GM12878 (cell line): ENCODE measurements at regions not wholly inside any gene's neighbourhood (a gene's known extent, or its start where the extent isn't known, plus 50 kb on each side); places are given as distances from the start of the nearest gene placed in this dataset.

Experiments used
- ATAC-seq: fragments of 200-7000 bp; cut with Tn5 transposase; 3 replicates; pipeline ENCODE4 v1.9.1; 2020; ENCODE audit warnings: mild to moderate bottlenecking, moderate library complexity
- BruUV-seq: library from RNA; stranded (reverse); fragments of 400-500 nt; replicated peaks from 2 replicates; lab custom pipeline; 2021; lab: Mats Ljungman, UMichigan
- CTCF ChIA-PET: fragments of 300-600 bp; sonication (Branson Sonifier 250); formaldehyde crosslinking; extraction: SDS; loops from one replicate; lab custom pipeline; 2021; ENCODE audit warnings: inconsistent platforms; lab: Yijun Ruan, JAX
- POLR2A ChIA-PET: fragments of 350-600 bp; formaldehyde crosslinking; extraction: SDS; loops from one replicate; lab custom pipeline; 2021; ENCODE audit warnings: inconsistent platforms; lab: Charles Lee
- RAD21 ChIA-PET: fragments of 300-600 bp; sonication (Branson Sonifier 250); formaldehyde crosslinking; loops from one replicate; lab custom pipeline; 2023; ENCODE audit warnings: antibody characterized with exemption; ENCODE audit not compliant: unreplicated experiment; lab: Charles Lee
- SMC1A ChIA-PET: fragments of 300-600 bp; sonication (Branson Sonifier 250); formaldehyde crosslinking; loops from one replicate; lab custom pipeline; 2023; ENCODE audit not compliant: unreplicated experiment, uncharacterized antibody; lab: Charles Lee
- DNase-seq: peaks from one replicate; pipeline ENCODE4 v3.0.0-alpha.2; 2011; ENCODE audit warnings: low read depth, low spot score
- FAIRE-seq: peaks from 3 replicates; lab custom pipeline; 2011; peaks lifted over from hg19 to GRCh38; lab: Jason Lieb, UNC
- H2AFZ ChIP-seq: 2 replicates; pipeline ENCODE4 v1.6.0; 2011; ENCODE audit warnings: low read depth, low read length, control low read depth; ENCODE audit not compliant: control insufficient read depth
- H3K27ac ChIP-seq: 2 replicates; pipeline ENCODE4 v1.5.1; 2011; ENCODE audit warnings: control low read depth; ENCODE audit not compliant: control insufficient read depth, insufficient read depth
- H3K27me3 ChIP-seq, 2 experiments: replicated peaks in 1 of 2; 2 replicates each; pipeline versions ENCODE4 v1.6.0 to v1.6.1; 2011; ENCODE audit warnings: low read length in 1 of 2; ENCODE audit not compliant: control insufficient read depth in 2 of 2, insufficient read depth in 2 of 2
- H3K36me3 ChIP-seq, 2 experiments: 2 replicates each; pipeline ENCODE4 v1.5.1; 2011; ENCODE audit warnings: low read length in 1 of 2; ENCODE audit not compliant: control insufficient read depth in 2 of 2, insufficient read depth in 2 of 2
- H3K4me1 ChIP-seq: 2 replicates; pipeline ENCODE4 v1.6.1; 2011; ENCODE audit warnings: mild to moderate bottlenecking, low read length, moderate library complexity, mixed read lengths; ENCODE audit not compliant: control insufficient read depth, insufficient read depth
- H3K4me2 ChIP-seq: 2 replicates; pipeline ENCODE4 v1.6.0; 2011; ENCODE audit warnings: control low read depth; ENCODE audit not compliant: control insufficient read depth, insufficient read depth
- H3K4me3 ChIP-seq: fragments of 200-600 bp; sonication (generic); 2 replicates; pipeline ENCODE4 v1.5.1; 2016
- H3K79me2 ChIP-seq: 2 replicates; pipeline ENCODE4 v1.6.0; 2011; ENCODE audit warnings: low read length; ENCODE audit not compliant: control insufficient read depth, insufficient read depth
- H3K9ac ChIP-seq: 2 replicates; pipeline ENCODE4 v1.8.0; 2011; ENCODE audit warnings: low read length, control low read depth, mixed read lengths; ENCODE audit not compliant: control insufficient read depth, insufficient read depth
- H3K9me3 ChIP-seq: replicated peaks from 3 replicates; pipeline ENCODE4 v1.5.1; 2011; ENCODE audit warnings: mild to moderate bottlenecking, low read length; ENCODE audit not compliant: control insufficient read depth, insufficient read depth
- H4K20me1 ChIP-seq: 2 replicates; pipeline ENCODE4 v1.6.0; 2011; ENCODE audit not compliant: control insufficient read depth, insufficient read depth
- ATF7 ChIP-seq: fragments of 450-650 bp; IDR thresholded peaks from 2 replicates; pipeline ENCODE4 v1.6.1; 2016; ENCODE audit warnings: low read depth, mild to moderate bottlenecking
- BHLHE40 ChIP-seq, 2 experiments: fragments of 450-650 bp in 1 of 2; IDR thresholded peaks; 2 replicates each; pipeline ENCODE4 v1.6.1; 2011 to 2017; ENCODE audit warnings: low read depth in 2 of 2, borderline replicate concordance in 1 of 2, improper control_type of control experiment in 1 of 2, low read length in 1 of 2, mild to moderate bottlenecking in 1 of 2
- CBX5 ChIP-seq: sonication (generic); IDR thresholded peaks from 2 replicates; pipeline ENCODE4 v1.6.1; 2016; ENCODE audit warnings: low read depth, moderate library complexity, mild to moderate bottlenecking, inconsistent platforms
- EP300 ChIP-seq, 2 experiments: fragments of 150-350 bp in 1 of 2; IDR thresholded peaks; 2 replicates each; pipeline ENCODE4 v1.6.1; 2011 to 2012; ENCODE audit warnings: low read depth in 2 of 2, low read length in 2 of 2, borderline replicate concordance in 1 of 2, improper control_type of control experiment in 1 of 2, inconsistent platforms in 1 of 2; ENCODE audit not compliant: control insufficient read depth in 1 of 2
- IKZF1 ChIP-seq: fragments of 450-650 bp; conservative IDR thresholded peaks from 2 replicates; pipeline ENCODE4 v1.6.1; 2017; ENCODE audit warnings: antibody characterized with exemption, mild to moderate bottlenecking
- MEF2B ChIP-seq: fragments of 450-650 bp; IDR thresholded peaks from 2 replicates; pipeline ENCODE4 v1.6.1; 2018; ENCODE audit warnings: mild to moderate bottlenecking, moderate library complexity; ENCODE audit not compliant: partially characterized antibody, poor library complexity, severe bottlenecking
- MTA3 ChIP-seq: IDR thresholded peaks from 2 replicates; pipeline ENCODE4 v1.6.1; 2012; ENCODE audit warnings: low read length, inconsistent platforms, borderline replicate concordance
- PAX5 ChIP-seq: IDR thresholded peaks from 2 replicates; pipeline ENCODE4 v1.6.1; 2011; ENCODE audit warnings: low read depth, low read length, borderline replicate concordance
- USF1 ChIP-seq: IDR thresholded peaks from 2 replicates; pipeline ENCODE4 v1.6.1; 2011; ENCODE audit warnings: borderline replicate concordance, low read depth, mild to moderate bottlenecking, moderate library complexity, mixed read lengths, low read length; ENCODE audit not compliant: insufficient read depth; ENCODE audit errors: extremely low read length
- WRNIP1 ChIP-seq: IDR thresholded peaks from 2 replicates; pipeline ENCODE4 v1.6.1; 2011; ENCODE audit warnings: low read depth, low read length, improper control_type of control experiment, borderline replicate concordance
- ZNF384 ChIP-seq: IDR thresholded peaks from 2 replicates; pipeline ENCODE4 v1.6.1; 2012; ENCODE audit warnings: low read depth, mild to moderate bottlenecking, low read length, improper control_type of control experiment, borderline replicate concordance
- WGBS: methylation state at CpG from one replicate; pipeline ENCODE4 v1.1.6; 2016; ENCODE audit warnings: low lambda C conversion rate; ENCODE audit not compliant: insufficient replicate concordance, insufficient coverage; ENCODE audit errors: missing lambda C conversion rate; 5-methylcytosine and 5-hydroxymethylcytosine counted together
- in situ Hi-C: fragments of 300-500 bp; cut with MboI; formaldehyde crosslinking; loops from 9 replicates; pipeline ENCODE4 v1.14.3; 2018; ENCODE audit warnings: mixed read lengths
- intact Hi-C: fragments of 100-400 bp; cut with micrococcal nuclease; formaldehyde crosslinking; loops from one replicate; pipeline ENCODE4 v1.14.2; 2022; ENCODE audit not compliant: unreplicated experiment
- TF ChIP-seq, protein P1 (sequence below): fragments of 450-650 bp; IDR thresholded peaks from 2 replicates; pipeline ENCODE4 v1.6.1; 2017; ENCODE audit warnings: low read depth, mild to moderate bottlenecking, moderate library complexity
- TF ChIP-seq, protein P2 (sequence below): fragments of 450-650 bp; IDR thresholded peaks from 2 replicates; pipeline ENCODE4 v1.6.1; 2017; ENCODE audit warnings: antibody characterized with exemption, mild to moderate bottlenecking, moderate library complexity
- TF ChIP-seq, protein P3 (sequence below): fragments of 450-650 bp; IDR thresholded peaks from 2 replicates; pipeline ENCODE4 v1.6.1; 2017; ENCODE audit warnings: borderline replicate concordance

DNA sequence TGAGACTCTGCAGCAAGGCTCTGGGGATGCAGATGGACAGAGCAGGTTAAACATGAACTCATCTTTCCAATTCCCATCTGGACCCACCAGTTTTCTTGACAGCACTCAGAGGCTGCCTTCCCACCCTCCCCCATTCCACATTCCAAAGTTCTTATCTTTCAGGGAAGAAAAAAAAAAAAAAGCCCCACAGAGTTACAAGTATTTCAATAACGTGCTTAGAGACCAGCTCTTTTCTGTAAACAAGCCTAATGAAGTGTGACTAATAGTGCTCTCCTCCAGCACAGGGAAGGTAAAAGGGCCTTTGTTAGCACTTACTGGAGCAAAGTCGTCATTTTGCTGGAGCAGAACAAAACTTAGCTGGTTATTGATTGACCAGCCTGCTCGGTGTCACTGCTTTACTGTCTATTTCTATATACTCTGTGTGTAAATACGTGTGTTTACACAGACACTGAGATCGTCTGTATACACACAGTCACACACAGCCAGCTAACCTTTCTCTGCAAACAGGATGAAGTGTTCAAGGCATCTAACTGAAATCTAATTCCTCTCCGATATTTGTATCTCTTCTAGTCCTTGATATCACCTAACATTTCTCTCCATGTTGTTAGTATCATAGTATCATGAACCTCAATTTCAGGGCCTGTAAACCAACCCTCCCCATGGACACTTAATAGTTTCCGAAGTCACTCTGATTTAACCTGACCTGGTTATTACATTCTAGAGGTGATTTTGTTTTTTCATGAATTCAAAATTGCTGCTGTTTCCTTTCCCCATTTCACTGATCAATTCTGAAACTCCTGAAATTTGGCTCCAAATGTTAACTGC, 84.9 kb downstream of the ZNF608 start:
- POLR2A ChIA-PET: interaction anchor here (0.6 to 1.0 kb wide), 4 partner anchors 10 to 164 kb away, joined by 3 to 4 read pairs (median 3); no protein-coding TSS in a partner anchor
- intact Hi-C loops (no loop called here), in situ Hi-C loops (no loop called here)
- H3K9ac ChIP-seq: no peak overlapping the region
- peak; percentile 75 for ATAC-seq
- RAD21 ChIA-PET: interaction anchor here (0.6 to 1.8 kb wide), 7 partner anchors 8 to 1676 kb away, joined by 3 to 6 read pairs (median 5); no protein-coding TSS in a partner anchor
- no peak overlapping the region for H3K4me3 ChIP-seq
- 66% methylated on average over 7 of the region's 7 CpGs for WGBS
- BruUV-seq: no TSS peak
- no peak overlapping the region for H3K4me2 ChIP-seq
- CTCF ChIA-PET: interaction anchor here (0.6 to 1.3 kb wide), 3 partner anchors 22 to 518 kb away, joined by 3 read pairs; no protein-coding TSS in a partner anchor
- no peaks in the 10 kb centered on the region for H4K20me1 ChIP-seq
- DNase-seq: no peak
- no peaks in the 10 kb centered on the region; the same call in none of the 2 replicates for H3K79me2 ChIP-seq
- H3K27ac ChIP-seq: no peak overlapping the region
- no peak for FAIRE-seq
- no peaks in the 10 kb centered on the region for H3K36me3 ChIP-seq
- H2AFZ ChIP-seq: no peak overlapping the region
- H3K27me3 ChIP-seq: no peaks in the 10 kb centered on the region
- peaks cover 8% of the 10 kb centered on the region; the same call in 1 of the 2 replicates for H3K4me1 ChIP-seq
- SMC1A ChIA-PET: interaction anchor here (0.6 to 3.2 kb wide), 7 partner anchors 9 to 88 kb away, joined by 3 to 13 read pairs (median 3); no protein-coding TSS in a partner anchor
- H3K9me3 ChIP-seq: no peaks in the 10 kb centered on the region
- TF ChIP-seq, protein P1, sequence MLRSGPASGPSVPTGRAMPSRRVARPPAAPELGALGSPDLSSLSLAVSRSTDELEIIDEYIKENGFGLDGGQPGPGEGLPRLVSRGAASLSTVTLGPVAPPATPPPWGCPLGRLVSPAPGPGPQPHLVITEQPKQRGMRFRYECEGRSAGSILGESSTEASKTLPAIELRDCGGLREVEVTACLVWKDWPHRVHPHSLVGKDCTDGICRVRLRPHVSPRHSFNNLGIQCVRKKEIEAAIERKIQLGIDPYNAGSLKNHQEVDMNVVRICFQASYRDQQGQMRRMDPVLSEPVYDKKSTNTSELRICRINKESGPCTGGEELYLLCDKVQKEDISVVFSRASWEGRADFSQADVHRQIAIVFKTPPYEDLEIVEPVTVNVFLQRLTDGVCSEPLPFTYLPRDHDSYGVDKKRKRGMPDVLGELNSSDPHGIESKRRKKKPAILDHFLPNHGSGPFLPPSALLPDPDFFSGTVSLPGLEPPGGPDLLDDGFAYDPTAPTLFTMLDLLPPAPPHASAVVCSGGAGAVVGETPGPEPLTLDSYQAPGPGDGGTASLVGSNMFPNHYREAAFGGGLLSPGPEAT: peak; percentile 44; the same call in 1 of the 2 replicates
- peak; percentile 54; the same call in 1 of the 2 replicates for TF ChIP-seq ZNF384
- TF ChIP-seq WRNIP1: no peak
- TF ChIP-seq BHLHE40 (IDR thresholded peaks at IDR 0.05; ENCODE audit: borderline replicate concordance in 1 of 2, low read depth in 2 of 2, low read length in 1 of 2): peak in 1 of 2 experiments; percentile 29; a peak in 1 of 4 replicates
- 0 out of 2 replicates have a peak, but pooled peaks have one; percentile 25 for TF ChIP-seq PAX5
- no peak for TF ChIP-seq USF1
- TF ChIP-seq, protein P2, sequence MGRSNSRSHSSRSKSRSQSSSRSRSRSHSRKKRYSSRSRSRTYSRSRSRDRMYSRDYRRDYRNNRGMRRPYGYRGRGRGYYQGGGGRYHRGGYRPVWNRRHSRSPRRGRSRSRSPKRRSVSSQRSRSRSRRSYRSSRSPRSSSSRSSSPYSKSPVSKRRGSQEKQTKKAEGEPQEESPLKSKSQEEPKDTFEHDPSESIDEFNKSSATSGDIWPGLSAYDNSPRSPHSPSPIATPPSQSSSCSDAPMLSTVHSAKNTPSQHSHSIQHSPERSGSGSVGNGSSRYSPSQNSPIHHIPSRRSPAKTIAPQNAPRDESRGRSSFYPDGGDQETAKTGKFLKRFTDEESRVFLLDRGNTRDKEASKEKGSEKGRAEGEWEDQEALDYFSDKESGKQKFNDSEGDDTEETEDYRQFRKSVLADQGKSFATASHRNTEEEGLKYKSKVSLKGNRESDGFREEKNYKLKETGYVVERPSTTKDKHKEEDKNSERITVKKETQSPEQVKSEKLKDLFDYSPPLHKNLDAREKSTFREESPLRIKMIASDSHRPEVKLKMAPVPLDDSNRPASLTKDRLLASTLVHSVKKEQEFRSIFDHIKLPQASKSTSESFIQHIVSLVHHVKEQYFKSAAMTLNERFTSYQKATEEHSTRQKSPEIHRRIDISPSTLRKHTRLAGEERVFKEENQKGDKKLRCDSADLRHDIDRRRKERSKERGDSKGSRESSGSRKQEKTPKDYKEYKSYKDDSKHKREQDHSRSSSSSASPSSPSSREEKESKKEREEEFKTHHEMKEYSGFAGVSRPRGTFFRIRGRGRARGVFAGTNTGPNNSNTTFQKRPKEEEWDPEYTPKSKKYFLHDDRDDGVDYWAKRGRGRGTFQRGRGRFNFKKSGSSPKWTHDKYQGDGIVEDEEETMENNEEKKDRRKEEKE: no peak
- TF ChIP-seq MTA3: no peak
- peak in 1 of 2 experiments; percentile 8; a peak in 1 of 4 replicates for TF ChIP-seq EP300 (IDR thresholded peaks at IDR 0.05; ENCODE audit: borderline replicate concordance in 1 of 2, control insufficient read depth in 1 of 2, low read depth in 2 of 2, low read length in 2 of 2)
- TF ChIP-seq CBX5: no peak
- TF ChIP-seq IKZF1: peak; percentile 52
- TF ChIP-seq, protein P3, sequence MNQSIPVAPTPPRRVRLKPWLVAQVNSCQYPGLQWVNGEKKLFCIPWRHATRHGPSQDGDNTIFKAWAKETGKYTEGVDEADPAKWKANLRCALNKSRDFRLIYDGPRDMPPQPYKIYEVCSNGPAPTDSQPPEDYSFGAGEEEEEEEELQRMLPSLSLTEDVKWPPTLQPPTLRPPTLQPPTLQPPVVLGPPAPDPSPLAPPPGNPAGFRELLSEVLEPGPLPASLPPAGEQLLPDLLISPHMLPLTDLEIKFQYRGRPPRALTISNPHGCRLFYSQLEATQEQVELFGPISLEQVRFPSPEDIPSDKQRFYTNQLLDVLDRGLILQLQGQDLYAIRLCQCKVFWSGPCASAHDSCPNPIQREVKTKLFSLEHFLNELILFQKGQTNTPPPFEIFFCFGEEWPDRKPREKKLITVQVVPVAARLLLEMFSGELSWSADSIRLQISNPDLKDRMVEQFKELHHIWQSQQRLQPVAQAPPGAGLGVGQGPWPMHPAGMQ: no peak
- TF ChIP-seq MEF2B: peak; percentile 14
- TF ChIP-seq ATF7: peak; percentile 57; the same call in 1 of the 2 replicates
